ENCODE measurements at regions not wholly inside any gene's neighbourhood (a gene's known extent, or its start where the extent isn't known, plus 50 kb on each side); places are given as distances from the start of the nearest gene placed in this dataset.

- ATAC-seq = no peak
- WGBS (ENCODE audit: insufficient coverage, low coverage, low lambda C conversion rate, missing lambda C conversion rate) = 82% methylated on average over 3 of the region's 11 CpGs
- DNase-seq = no peak
Observed at GRCh38 chr2:9709539-9710285, 78.9 kb upstream of the YWHAQ start.

DNA sequence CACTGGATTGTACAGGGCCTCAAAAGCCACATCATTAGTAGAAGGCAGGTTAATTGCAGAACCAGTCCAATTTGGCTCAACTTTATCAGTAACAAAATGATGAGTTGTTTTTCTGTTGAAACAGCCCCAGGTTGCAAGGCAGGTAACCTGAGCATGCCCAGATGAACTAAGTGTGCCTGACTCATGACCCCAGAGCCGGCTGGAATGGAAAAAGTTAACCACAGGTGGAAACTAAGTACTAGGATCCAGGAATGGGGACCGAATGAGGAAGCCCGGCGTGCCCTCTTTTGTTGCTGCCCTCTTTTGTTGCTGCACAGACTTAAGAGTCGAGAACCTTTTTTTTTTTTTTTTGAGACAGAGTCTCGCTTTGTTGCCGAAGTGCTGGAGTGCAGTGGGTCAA lies 79.5 kb upstream of the YWHAQ start:
- ATAC-seq = no peak
- intact Hi-C loops (cut with DNase I) = no loop called here
- TF ChIP-seq POLR2A (IDR thresholded peaks at IDR 0.05) (no peak), CTCF (IDR thresholded peaks at IDR 0.05) (no peak)
- no peak for DNase-seq
- Histone ChIP-seq H3K27me3 (no peaks in the 10 kb centered on the region), H3K9me3 (no peaks in the 10 kb centered on the region), H3K36me3 (no peaks in the 10 kb centered on the region), H3K4me1 (no peaks in the 10 kb centered on the region), H3K27ac (no peak overlapping the region), H3K4me3 (no peak overlapping the region)
- WGBS (ENCODE audit: insufficient coverage, low coverage, low lambda C conversion rate, missing lambda C conversion rate) = 67% methylated on average over 5 of the region's 7 CpGs

More at GRCh38 chr2:9709539-9710285, 78.9 kb upstream of the YWHAQ start:
- Histone ChIP-seq H3K4me3 (no peak overlapping the region), H3K9me3 (no peaks in the 10 kb centered on the region), H3K4me1 (no peaks in the 10 kb centered on the region), H3K27ac (no peak overlapping the region), H3K36me3 (no peaks in the 10 kb centered on the region), H3K27me3 (no peaks in the 10 kb centered on the region)
- TF ChIP-seq POLR2A (IDR thresholded peaks at IDR 0.05) = no peak
- no peak for TF ChIP-seq CTCF (IDR thresholded peaks at IDR 0.05)
- intact Hi-C loops (cut with DNase I) = no loop called here

GRCh38 chr2:9712263-9712662 lies 81.5 kb upstream of the YWHAQ start:
- DNase-seq = no peak
- no peak for ATAC-seq
- no peak for TF ChIP-seq CTCF (IDR thresholded peaks at IDR 0.05)
- Histone ChIP-seq H3K27ac (no peak overlapping the region), H3K4me3 (no peak overlapping the region), H3K4me1 (no peaks in the 10 kb centered on the region), H3K9me3 (no peaks in the 10 kb centered on the region), H3K27me3 (no peaks in the 10 kb centered on the region), H3K36me3 (no peaks in the 10 kb centered on the region)
- WGBS (ENCODE audit: insufficient coverage, low coverage, low lambda C conversion rate, missing lambda C conversion rate) = 80% methylated on average over 7 of the region's 11 CpGs
- intact Hi-C loops (cut with DNase I) = no loop called here

DNA sequence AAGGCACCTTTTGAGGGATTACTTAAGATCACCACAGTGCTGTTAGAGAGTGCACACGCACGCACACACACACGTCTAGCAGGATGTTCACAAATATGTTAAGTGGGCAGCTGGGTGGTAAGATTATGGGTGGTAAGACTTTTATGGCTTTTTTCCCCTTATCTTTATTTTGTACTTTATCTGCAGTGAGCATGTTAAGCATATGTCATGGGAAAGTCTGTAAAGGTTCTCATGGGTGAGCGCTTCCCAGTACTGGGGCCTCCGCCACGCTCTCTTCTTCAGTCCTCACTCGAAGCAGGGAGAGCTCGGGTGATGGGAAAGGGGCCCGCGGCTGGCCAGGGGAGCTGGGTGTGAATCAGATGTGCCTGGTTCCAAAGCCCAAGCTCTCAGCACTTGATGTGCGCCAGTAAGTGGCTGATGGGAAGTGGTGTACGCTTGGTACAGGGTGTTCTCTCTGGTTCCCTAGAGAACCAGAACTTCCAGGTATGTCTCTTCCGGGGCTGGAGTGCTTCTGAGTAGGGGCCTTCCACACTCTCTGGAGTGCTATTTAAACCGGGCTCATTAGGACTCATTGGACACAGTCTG lies 83.9 kb upstream of the YWHAQ start:
- 91% methylated on average over 7 of the region's 14 CpGs for WGBS (ENCODE audit: insufficient coverage, low coverage, low lambda C conversion rate, missing lambda C conversion rate)
- no peaks in the 10 kb centered on the region for H3K9me3 ChIP-seq
- no peak overlapping the region for H3K27ac ChIP-seq
- H3K4me1 ChIP-seq = no peaks in the 10 kb centered on the region
- H3K27me3 ChIP-seq = no peaks in the 10 kb centered on the region
- H3K36me3 ChIP-seq = no peaks in the 10 kb centered on the region
- intact Hi-C loops (cut with DNase I) = no loop called here
- ATAC-seq = no peak
- H3K4me3 ChIP-seq = no peak overlapping the region
- no peak for DNase-seq
- TF ChIP-seq CTCF (IDR thresholded peaks at IDR 0.05) (no peak), POLR2A (IDR thresholded peaks at IDR 0.05) (no peak)

All from right lobe of liver (tissue), 6 donors.